ENCODE measurements at regions not wholly inside any gene's neighbourhood (a gene's known extent, or its start where the extent isn't known, plus 50 kb on each side); places are given as distances from the start of the nearest gene placed in this dataset.

DNA sequence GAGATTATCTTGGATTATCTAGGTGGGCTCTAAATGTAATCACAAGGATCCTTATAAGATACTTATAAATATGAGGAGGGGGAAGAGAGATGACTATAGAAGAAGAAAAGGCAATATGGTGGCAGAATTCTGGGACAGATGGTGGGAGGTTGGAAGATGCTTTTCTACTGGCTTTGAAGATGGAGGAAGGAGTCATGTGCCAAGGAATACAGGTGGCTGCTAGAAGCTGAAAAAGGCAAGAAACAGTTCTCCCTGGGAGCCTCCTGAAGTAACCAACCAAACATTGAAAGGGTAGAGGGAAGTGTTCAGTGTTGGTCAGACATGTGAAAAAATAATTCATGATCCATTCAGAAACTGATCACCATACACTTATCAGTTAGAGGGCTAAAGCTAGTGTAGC lies 213.3 kb downstream of the WDR11 start:
- Histone ChIP-seq H3K4me1 (ENCODE audit: control insufficient read depth in 1 of 2, insufficient read depth in 2 of 2, low read length in 2 of 2) (peaks cover 0 to 10% of the 10 kb centered on the region in 2 experiments; a peak in 2 of 4 replicates), H3K4me3 (replicated peaks in 1 of 2; ENCODE audit: low read depth in 1 of 2, low read length in 2 of 2) (no peak overlapping the region), H3K27me3 (ENCODE audit: insufficient read depth, low read length) (no peaks in the 10 kb centered on the region), H3K79me2 (ENCODE audit: insufficient read depth, low read length) (no peaks in the 10 kb centered on the region), H3K9ac (ENCODE audit: low read length) (no peak overlapping the region), H3K9me3 (ENCODE audit: control insufficient read depth in 1 of 2, insufficient read depth in 1 of 2, low read depth in 1 of 2, low read length in 2 of 2) (no peaks in the 10 kb centered on the region), H3K9me2 (ENCODE audit: insufficient read depth) (no peaks in the 10 kb centered on the region), H4K20me1 (ENCODE audit: insufficient read depth) (no peaks in the 10 kb centered on the region), H3K4me2 (ENCODE audit: low read length) (no peak overlapping the region), H3K27ac (ENCODE audit: low read depth, low read length) (no peak overlapping the region), H3K36me3 (ENCODE audit: control insufficient read depth in 1 of 2, insufficient read depth in 2 of 2, low read length in 2 of 2) (no peaks in the 10 kb centered on the region), H2AFZ (ENCODE audit: low read depth, low read length, poor library complexity, severe bottlenecking) (no peak overlapping the region)
- intact Hi-C loops (cut with micrococcal nuclease), result no loop called here
- TF ChIP-seq POLR2A (IDR thresholded peaks at IDR 0.05; ENCODE audit: borderline replicate concordance, extremely low read depth, insufficient read depth, insufficient read length), result no peak
- TF ChIP-seq CEBPB (IDR thresholded peaks at IDR 0.05; ENCODE audit: low read depth), result no peak
- TF ChIP-seq EZH2 (IDR thresholded peaks at IDR 0.05), result no peak
- no peak for TF ChIP-seq TCF7L2 (IDR thresholded peaks at IDR 0.05; ENCODE audit: borderline replicate concordance, extremely low read depth, insufficient read depth, insufficient read length)
- TF ChIP-seq, protein P1, sequence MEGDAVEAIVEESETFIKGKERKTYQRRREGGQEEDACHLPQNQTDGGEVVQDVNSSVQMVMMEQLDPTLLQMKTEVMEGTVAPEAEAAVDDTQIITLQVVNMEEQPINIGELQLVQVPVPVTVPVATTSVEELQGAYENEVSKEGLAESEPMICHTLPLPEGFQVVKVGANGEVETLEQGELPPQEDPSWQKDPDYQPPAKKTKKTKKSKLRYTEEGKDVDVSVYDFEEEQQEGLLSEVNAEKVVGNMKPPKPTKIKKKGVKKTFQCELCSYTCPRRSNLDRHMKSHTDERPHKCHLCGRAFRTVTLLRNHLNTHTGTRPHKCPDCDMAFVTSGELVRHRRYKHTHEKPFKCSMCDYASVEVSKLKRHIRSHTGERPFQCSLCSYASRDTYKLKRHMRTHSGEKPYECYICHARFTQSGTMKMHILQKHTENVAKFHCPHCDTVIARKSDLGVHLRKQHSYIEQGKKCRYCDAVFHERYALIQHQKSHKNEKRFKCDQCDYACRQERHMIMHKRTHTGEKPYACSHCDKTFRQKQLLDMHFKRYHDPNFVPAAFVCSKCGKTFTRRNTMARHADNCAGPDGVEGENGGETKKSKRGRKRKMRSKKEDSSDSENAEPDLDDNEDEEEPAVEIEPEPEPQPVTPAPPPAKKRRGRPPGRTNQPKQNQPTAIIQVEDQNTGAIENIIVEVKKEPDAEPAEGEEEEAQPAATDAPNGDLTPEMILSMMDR (IDR thresholded peaks at IDR 0.05 in 2 of 3, conservative IDR thresholded peaks at IDR 0.05 in 1 of 3; ENCODE audit: borderline replicate concordance in 1 of 3, insufficient read depth in 1 of 3, low read depth in 2 of 3, low read length in 2 of 3), result no peak
- no peak for TF ChIP-seq FOSL1 (IDR thresholded peaks at IDR 0.05; ENCODE audit: low read depth)
- no peak for TF ChIP-seq SP1 (IDR thresholded peaks at IDR 0.05; ENCODE audit: low read depth)
- no peak for TF ChIP-seq RAD21 (IDR thresholded peaks at IDR 0.05; ENCODE audit: low read depth)
- TF ChIP-seq ELF1 (IDR thresholded peaks at IDR 0.05; ENCODE audit: borderline replicate concordance, low read depth), result no peak
- TF ChIP-seq EGR1 (IDR thresholded peaks at IDR 0.05; ENCODE audit: low read depth), result no peak
- no peak for TF ChIP-seq CBX3 (IDR thresholded peaks at IDR 0.05; ENCODE audit: low read depth)
- no peak for TF ChIP-seq JUND (IDR thresholded peaks at IDR 0.05)
- no peak for TF ChIP-seq YY1 (IDR thresholded peaks at IDR 0.05; ENCODE audit: extremely low read depth, insufficient replicate concordance, low read depth, low read length)
- no TSS peak for BruUV-seq (replicated peaks)
- ATAC-seq, result no peak
- DNase-seq (ENCODE audit: low read depth, low spot score), result no peak
- ChIA-PET POLR2A (no interaction called here), RAD21 (ENCODE audit: low non-redundant PET in 1 of 2, low total read pairs in 2 of 2, uncharacterized antibody in 2 of 2, unreplicated experiment in 2 of 2) (no interaction called here), CTCF (no interaction called here)
